ENCODE measurements at regions not wholly inside any gene's neighbourhood (a gene's known extent, or its start where the extent isn't known, plus 50 kb on each side); places are given as distances from the start of the nearest gene placed in this dataset.

- H4K5ac ChIP-seq (ENCODE audit: insufficient read length, low read depth, low read length): no peak overlapping the region
- no peak overlapping the region for H3K27ac ChIP-seq (ENCODE audit: insufficient read length, low read depth, low read length)
- no peaks in the 10 kb centered on the region for H3K79me1 ChIP-seq (ENCODE audit: insufficient read depth, low read depth, low read length, poor library complexity, severe bottlenecking)
- no peak overlapping the region for H2BK5ac ChIP-seq (ENCODE audit: insufficient read length, low read length)
- H2BK12ac ChIP-seq (ENCODE audit: insufficient read length, low read depth, low read length): no peak overlapping the region
- Mint-ChIP-seq H3K27ac (no peak overlapping the region), H3K9me3 (peaks cover 16 to 17% of the 10 kb centered on the region in 2 experiments), H3K4me3 (no peak overlapping the region), H3K36me3 (ENCODE audit: insufficient read depth in 1 of 3, low read depth in 3 of 3) (peaks cover 5 to 17% (median 9%) of the 10 kb centered on the region in 3 experiments; a peak in 5 of 7 replicates), H3K4me1 (no peaks in the 10 kb centered on the region), H3K27me3 (ENCODE audit: low read depth) (peaks cover 1% of the 10 kb centered on the region)
- no peak overlapping the region for H3T11ph ChIP-seq (ENCODE audit: low read length)
- no peaks in the 10 kb centered on the region for H3K9me3 ChIP-seq (ENCODE audit: control insufficient read depth, low read depth, low read length)
- no peak overlapping the region for H2BK15ac ChIP-seq (ENCODE audit: low read depth, low read length)
- no peaks in the 10 kb centered on the region for H4K20me1 ChIP-seq (ENCODE audit: control insufficient read depth, insufficient read depth, insufficient read length)
- H2BK120ac ChIP-seq (ENCODE audit: low read depth, low read length, poor library complexity, severe bottlenecking): no peak overlapping the region
- H3K4me2 ChIP-seq (ENCODE audit: insufficient read depth, insufficient read length, low read length): no peak overlapping the region
- TF ChIP-seq, protein P1, sequence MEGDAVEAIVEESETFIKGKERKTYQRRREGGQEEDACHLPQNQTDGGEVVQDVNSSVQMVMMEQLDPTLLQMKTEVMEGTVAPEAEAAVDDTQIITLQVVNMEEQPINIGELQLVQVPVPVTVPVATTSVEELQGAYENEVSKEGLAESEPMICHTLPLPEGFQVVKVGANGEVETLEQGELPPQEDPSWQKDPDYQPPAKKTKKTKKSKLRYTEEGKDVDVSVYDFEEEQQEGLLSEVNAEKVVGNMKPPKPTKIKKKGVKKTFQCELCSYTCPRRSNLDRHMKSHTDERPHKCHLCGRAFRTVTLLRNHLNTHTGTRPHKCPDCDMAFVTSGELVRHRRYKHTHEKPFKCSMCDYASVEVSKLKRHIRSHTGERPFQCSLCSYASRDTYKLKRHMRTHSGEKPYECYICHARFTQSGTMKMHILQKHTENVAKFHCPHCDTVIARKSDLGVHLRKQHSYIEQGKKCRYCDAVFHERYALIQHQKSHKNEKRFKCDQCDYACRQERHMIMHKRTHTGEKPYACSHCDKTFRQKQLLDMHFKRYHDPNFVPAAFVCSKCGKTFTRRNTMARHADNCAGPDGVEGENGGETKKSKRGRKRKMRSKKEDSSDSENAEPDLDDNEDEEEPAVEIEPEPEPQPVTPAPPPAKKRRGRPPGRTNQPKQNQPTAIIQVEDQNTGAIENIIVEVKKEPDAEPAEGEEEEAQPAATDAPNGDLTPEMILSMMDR (conservative IDR thresholded peaks at IDR 0.05): no peak
- H3K18ac ChIP-seq (ENCODE audit: insufficient read length, low read depth, low read length): no peak overlapping the region
- H3K56ac ChIP-seq (ENCODE audit: insufficient read length, low read depth, low read length): no peak overlapping the region
- no peak overlapping the region for H2AK5ac ChIP-seq (ENCODE audit: insufficient read length, low read length)
- H2AFZ ChIP-seq (ENCODE audit: low read length): no peak overlapping the region
- no peak overlapping the region for H3K4ac ChIP-seq (ENCODE audit: low read depth, low read length)
- no peaks in the 10 kb centered on the region for H3K27me3 ChIP-seq (ENCODE audit: insufficient read depth, low read length)
- H3K23ac ChIP-seq (ENCODE audit: insufficient read length, low read depth, low read length): no peak overlapping the region
- no peaks in the 10 kb centered on the region for H3K4me1 ChIP-seq (ENCODE audit: insufficient read depth, low read length)
- no peak for DNase-seq
- no peak overlapping the region for H3K9ac ChIP-seq (ENCODE audit: extremely low read depth, insufficient read length, low read length)
- no peak overlapping the region for H4K8ac ChIP-seq (replicated peaks; ENCODE audit: insufficient read length, low read depth, low read length)
- WGBS (ENCODE audit: extremely low coverage, insufficient read length, low lambda C conversion rate): no CpG with 5 or more reads among the region's 3 CpGs
- H3K79me2 ChIP-seq (ENCODE audit: insufficient read depth, low read length): no peaks in the 10 kb centered on the region
- no peak overlapping the region for H2BK20ac ChIP-seq (ENCODE audit: low read depth, low read length, poor library complexity, severe bottlenecking)
- H3K23me2 ChIP-seq (ENCODE audit: insufficient read length, low read depth, low read length, poor library complexity, severe bottlenecking): no peaks in the 10 kb centered on the region
- no peak overlapping the region for H4K91ac ChIP-seq (ENCODE audit: insufficient read length, low read depth, low read length)
- no peak overlapping the region for H3K14ac ChIP-seq (ENCODE audit: insufficient read depth, low read length)
Observed at GRCh38 chr2:220051716-220052115, 424.3 kb downstream of the SLC4A3 start.
